NCI-H460 (cell line): ENCODE measurements at regions not wholly inside any gene's neighbourhood (a gene's known extent, or its start where the extent isn't known, plus 50 kb on each side); places are given as distances from the start of the nearest gene placed in this dataset.
"Not testable (repeated sequence)": the region's sequence is repeated elsewhere in the genome, so short reads cannot be mapped to it uniquely, and the experiment has no call there.

ENCODE experiments used
- DNase-seq: peaks from one replicate; pipeline ENCODE4 v3.0.0-alpha.2; 2016; ENCODE audit warnings: low read depth; ENCODE audit errors: extremely low read depth

- no peak for DNase-seq
Measured at GRCh38 chr5:10921160-10921559, 160.1 kb upstream of the DAP start.

DNA sequence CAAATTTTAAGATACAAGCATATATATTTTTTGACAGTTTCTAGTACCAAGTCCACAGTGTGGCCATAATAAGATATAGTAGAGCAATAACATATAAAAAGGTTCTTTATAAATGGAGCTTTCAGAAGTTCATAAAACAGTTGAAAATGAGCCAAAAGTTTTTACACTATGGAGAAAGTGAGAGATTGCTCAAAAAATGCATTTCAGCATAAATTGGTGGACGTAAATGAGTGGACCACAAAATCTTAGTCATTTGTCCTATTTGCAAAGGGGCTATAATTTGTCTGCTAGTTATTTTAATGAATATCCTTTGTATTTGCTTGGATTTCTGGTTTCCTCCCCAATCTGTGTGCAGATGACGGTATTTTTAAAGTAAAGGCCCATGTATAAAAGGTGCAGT, 159.4 kb upstream of the DAP start:
- DNase-seq: no peak

GRCh38 chr5:10914741-10915480, 153.9 kb upstream of the DAP start:
- DNase-seq: no peak

GRCh38 chr5:10913841-10914240, 152.8 kb upstream of the DAP start:
- peak; percentile 25 for DNase-seq

DNA sequence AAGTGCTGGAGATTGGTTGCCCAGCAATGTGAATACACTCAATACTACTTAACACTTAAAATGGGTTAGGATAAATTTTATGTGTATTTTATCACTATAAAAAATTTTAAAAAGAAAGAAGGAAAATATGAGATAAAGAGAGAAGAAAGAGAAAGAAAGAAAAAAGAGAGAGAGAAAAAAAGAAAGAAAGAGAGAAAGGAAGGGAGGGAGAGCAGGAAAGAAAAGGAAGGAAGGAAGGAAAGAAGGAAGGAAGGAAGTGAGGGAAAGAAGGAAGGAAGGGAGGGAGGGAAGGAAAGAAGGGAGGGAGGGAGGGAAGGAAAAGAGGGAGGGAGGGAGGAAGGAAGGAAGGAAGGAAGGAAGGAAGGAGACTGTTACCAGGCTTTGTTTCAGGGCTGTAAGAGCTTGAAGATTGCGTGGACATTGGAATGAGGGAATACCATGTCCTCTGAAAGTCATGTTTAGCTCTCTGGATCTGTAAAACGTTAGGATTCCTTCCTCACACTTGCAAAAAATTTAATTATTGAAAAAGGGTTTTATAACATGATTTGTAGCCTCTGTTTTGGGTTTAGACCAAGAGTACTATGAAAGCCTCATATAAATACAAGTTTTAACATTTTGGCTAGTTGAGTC, 152.3 kb upstream of the DAP start:
- DNase-seq: no peak

- no peak for DNase-seq
Measured at GRCh38 chr5:10912435-10912834, 151.4 kb upstream of the DAP start.

DNA sequence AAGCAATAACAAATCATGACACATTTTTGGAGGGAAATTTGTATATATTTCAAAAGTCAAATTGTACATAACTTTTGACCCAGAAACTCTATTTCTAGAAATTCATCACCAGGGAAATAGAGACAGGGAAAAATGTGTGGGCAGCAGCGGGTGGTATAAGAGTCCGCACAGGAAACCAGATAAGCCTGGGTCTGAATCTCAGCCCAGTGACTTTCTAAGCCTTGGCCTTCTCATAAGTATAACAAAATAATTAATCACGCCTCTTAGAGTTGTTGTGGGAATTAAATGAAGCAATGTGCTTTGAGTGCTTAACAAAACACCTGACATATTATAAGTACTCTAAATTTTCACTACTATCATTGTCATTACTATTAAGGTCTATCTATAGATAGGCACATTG, 149.2 kb upstream of the DAP start:
- DNase-seq: no peak

DNA sequence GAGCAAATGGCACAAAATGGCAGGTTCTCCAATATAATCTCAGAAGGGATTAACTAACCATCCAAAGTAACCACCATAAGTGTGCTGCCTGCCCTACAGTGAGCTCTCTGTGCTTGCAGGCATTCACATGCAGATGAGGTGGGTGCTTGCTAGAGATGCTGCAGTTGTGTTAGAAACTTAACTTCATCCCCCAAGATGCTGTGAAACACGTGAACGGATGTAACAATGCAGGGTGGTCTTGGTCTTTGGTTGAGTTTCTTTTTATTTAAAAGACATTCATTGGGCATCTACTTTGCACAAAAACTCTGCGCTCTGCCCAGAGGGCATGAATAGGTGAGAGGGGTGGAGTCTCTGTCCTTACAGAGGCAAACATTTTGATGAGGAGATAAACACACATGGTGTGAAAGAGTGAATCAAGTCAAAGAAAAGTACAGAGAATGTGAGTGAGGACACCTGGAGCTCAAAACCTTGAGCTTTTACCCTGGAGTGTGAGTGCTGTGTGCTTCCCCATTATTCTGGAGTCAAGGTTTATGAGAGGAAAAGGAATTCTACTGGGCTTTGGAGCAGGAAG, 143.9 kb upstream of the DAP start:
- DNase-seq: no peak

GRCh38 chr5:10903786-10904560, 142.9 kb upstream of the DAP start:
- DNase-seq: no peak

GRCh38 chr5:10902145-10902544, 141.1 kb upstream of the DAP start:
- DNase-seq: no peak

DNA sequence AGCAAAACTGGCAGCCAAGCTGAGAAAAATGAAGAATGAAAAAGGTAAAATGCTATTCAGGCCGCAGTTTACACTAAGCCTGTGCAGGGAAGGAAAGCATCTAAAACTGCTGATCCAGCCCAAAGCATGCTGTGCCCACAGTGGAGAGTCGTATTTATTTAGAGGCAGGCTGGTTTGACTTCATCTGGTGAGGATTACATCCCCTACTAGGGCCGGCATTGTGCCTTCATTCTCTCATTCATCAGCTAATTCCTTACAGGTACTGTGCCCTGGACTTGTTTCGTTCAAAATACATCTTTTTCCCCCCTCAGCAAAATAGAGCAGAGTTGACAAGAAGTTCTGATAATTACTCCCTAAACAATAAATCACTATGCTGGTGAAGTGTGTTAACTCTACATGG, 137.5 kb upstream of the DAP start:
- no peak for DNase-seq

- DNase-seq: no peak
Measured at GRCh38 chr5:10896016-10896415, 135.0 kb upstream of the DAP start.

GRCh38 chr5:10894445-10895054, 133.5 kb upstream of the DAP start:
- DNase-seq: no peak

- no peak for DNase-seq
Measured at GRCh38 chr5:10892911-10893215, 131.8 kb upstream of the DAP start.

DNA sequence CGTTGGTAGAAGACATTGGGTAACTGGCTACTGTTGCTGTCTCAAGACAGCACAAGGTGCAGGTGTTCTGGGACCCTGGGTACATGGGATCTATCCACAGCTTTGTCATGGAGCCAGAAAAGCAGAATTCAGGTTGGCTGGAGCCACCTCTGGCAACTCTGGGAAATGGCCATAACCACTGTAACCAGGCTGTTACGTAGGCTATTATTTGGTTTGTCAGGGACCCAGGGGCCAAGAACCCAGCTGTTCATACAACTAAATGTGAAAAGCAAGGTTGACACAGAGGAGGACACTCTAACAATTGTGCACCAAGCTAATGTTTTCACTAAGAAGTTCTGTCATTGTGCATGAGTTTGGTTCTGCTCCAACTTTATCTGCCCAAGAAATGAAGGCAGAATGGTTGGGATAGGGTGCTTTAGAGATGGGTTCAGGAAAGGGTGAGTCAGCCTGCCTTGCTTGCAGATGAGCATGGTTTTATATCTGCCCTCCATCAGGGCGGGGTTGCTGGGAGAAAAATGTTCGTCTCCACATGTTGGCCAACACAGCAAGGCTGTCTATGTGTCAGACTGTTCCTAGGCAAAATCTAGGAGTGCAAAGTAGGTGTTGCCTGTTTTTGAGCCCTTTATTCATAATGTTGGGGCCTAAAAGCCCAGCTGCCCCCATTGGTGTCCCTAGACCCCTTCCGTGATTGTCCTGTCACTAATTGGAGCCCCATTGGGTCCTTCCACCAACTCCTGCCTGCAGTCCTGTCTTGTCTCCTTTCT, 131.3 kb upstream of the DAP start:
- DNase-seq: no peak

DNA sequence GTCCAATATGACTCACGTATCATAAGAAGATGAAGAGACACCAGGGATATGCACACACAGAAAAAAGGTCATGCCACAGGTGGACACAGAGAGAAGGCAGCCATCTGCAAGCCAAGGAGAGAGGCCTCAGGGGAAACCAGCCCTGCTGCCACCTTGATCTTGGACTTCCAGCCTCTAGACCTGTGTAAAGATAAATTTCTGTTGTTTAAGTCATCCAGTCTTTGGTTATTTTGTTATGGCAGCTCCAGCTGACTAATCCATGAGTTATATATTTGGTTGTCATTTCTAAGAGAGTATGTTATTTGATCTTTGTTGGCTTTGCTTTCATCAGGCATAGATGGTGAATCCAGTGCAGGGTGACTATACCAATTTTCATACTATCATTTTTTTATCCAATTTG, 130.2 kb upstream of the DAP start:
- no peak for DNase-seq

GRCh38 chr5:10886497-10886896, 125.5 kb upstream of the DAP start:
- DNase-seq: no peak

DNA sequence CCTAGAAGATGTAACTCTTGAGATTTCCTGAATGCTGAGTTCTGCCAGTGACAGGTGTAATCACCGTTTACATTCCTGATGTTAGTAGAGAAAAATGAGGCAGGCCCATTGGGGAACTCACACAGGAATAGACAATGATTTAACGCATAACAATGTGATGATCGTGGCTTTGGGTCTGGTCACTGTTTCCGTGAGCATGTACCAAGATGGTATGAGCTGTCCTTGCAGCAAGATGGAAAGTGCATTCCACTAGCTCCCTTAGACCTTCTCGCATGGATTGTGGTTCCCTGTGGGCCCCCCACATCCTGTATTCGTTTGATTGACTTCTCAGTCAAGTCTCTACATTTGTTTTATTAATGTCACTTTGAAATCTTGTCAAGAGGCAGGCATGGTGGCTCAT, 124.0 kb upstream of the DAP start:
- DNase-seq: no peak

GRCh38 chr5:10883945-10884344, 122.9 kb upstream of the DAP start:
- DNase-seq: not testable (repeated sequence)

- no peak for DNase-seq
Measured at GRCh38 chr5:10880934-10881333, 119.9 kb upstream of the DAP start.

GRCh38 chr5:10876996-10877395, 116.0 kb upstream of the DAP start:
- not testable (repeated sequence) for DNase-seq
